H9 (cell line): ENCODE measurements at regions not wholly inside any gene's neighbourhood (a gene's known extent, or its start where the extent isn't known, plus 50 kb on each side); places are given as distances from the start of the nearest gene placed in this dataset.
A peak's percentile ranks its signal among the peaks of the same experiment; 100 is the strongest.

ENCODE experiments used
- DNase-seq: peaks from one replicate; pipeline ENCODE4 v3.0.0-alpha.2; 2017
- H2AFZ ChIP-seq: one replicate; pipeline ENCODE4 v1.6.1; 2013; ENCODE audit warnings: mild to moderate bottlenecking, low read length, control low read depth, moderate library complexity
- H2AK5ac ChIP-seq: 2 replicates; pipeline ENCODE4 v1.6.1; 2013; ENCODE audit warnings: low read length, control low read depth, mixed read lengths; ENCODE audit not compliant: insufficient read length
- H2BK120ac ChIP-seq: one replicate; pipeline ENCODE4 v1.6.1; 2013; ENCODE audit warnings: low read depth, mild to moderate bottlenecking, low read length, control low read depth, inconsistent platforms; ENCODE audit not compliant: poor library complexity, severe bottlenecking
- H2BK12ac ChIP-seq: 2 replicates; pipeline ENCODE4 v1.6.1; 2013; ENCODE audit warnings: low read length, control low read depth, mixed read lengths, low read depth; ENCODE audit not compliant: insufficient read length
- H2BK15ac ChIP-seq: 2 replicates; pipeline ENCODE4 v1.6.1; 2013; ENCODE audit warnings: low read depth, low read length, control low read depth
- H2BK20ac ChIP-seq: one replicate; pipeline ENCODE4 v1.6.1; 2013; ENCODE audit warnings: low read depth, mild to moderate bottlenecking, low read length, control low read depth, inconsistent platforms; ENCODE audit not compliant: poor library complexity, severe bottlenecking
- H2BK5ac ChIP-seq: 2 replicates; pipeline ENCODE4 v1.6.1; 2013; ENCODE audit warnings: low read length, control low read depth, mixed read lengths; ENCODE audit not compliant: insufficient read length
- H3K14ac ChIP-seq: 2 replicates; pipeline ENCODE4 v1.6.1; 2013; ENCODE audit warnings: low read length, control low read depth; ENCODE audit not compliant: insufficient read depth
- H3K18ac ChIP-seq: 2 replicates; pipeline ENCODE4 v1.6.1; 2013; ENCODE audit warnings: low read depth, mild to moderate bottlenecking, mixed read lengths, low read length, control low read depth; ENCODE audit not compliant: insufficient read length
- H3K23ac ChIP-seq: 2 replicates; pipeline ENCODE4 v1.6.1; 2013; ENCODE audit warnings: low read length, control low read depth, mixed read lengths, low read depth; ENCODE audit not compliant: insufficient read length
- H3K23me2 ChIP-seq: 2 replicates; pipeline ENCODE4 v1.6.1; 2013; ENCODE audit warnings: low read depth, mild to moderate bottlenecking, mixed read lengths, low read length, control low read depth; ENCODE audit not compliant: insufficient read length, poor library complexity, severe bottlenecking
- H3K27ac ChIP-seq: 2 replicates; pipeline ENCODE4 v1.5.1; 2013; ENCODE audit warnings: low read length, control low read depth, mixed read lengths, low read depth; ENCODE audit not compliant: insufficient read length
- H3K27me3 ChIP-seq: 2 replicates; pipeline ENCODE4 v1.6.1; 2013; ENCODE audit warnings: low read length, control low read depth, inconsistent platforms; ENCODE audit not compliant: insufficient read depth
- H3K4ac ChIP-seq: 2 replicates; pipeline ENCODE4 v1.6.1; 2013; ENCODE audit warnings: low read depth, mild to moderate bottlenecking, control low read depth, inconsistent platforms, low read length, moderate library complexity
- H3K4me1 ChIP-seq: 2 replicates; pipeline ENCODE4 v1.6.1; 2013; ENCODE audit warnings: low read length, control low read depth, inconsistent platforms; ENCODE audit not compliant: insufficient read depth
- H3K4me2 ChIP-seq: 2 replicates; pipeline ENCODE4 v1.6.1; 2013; ENCODE audit warnings: low read length, control low read depth, mixed read lengths; ENCODE audit not compliant: insufficient read length, insufficient read depth
- H3K56ac ChIP-seq: 2 replicates; pipeline ENCODE4 v1.6.1; 2013; ENCODE audit warnings: low read depth, mild to moderate bottlenecking, mixed read lengths, low read length, control low read depth; ENCODE audit not compliant: insufficient read length
- H3K79me1 ChIP-seq: 2 replicates; pipeline ENCODE4 v1.6.1; 2013; ENCODE audit warnings: low read depth, mild to moderate bottlenecking, moderate library complexity, low read length, control low read depth, inconsistent platforms; ENCODE audit not compliant: insufficient read depth, poor library complexity, severe bottlenecking
- H3K79me2 ChIP-seq: 2 replicates; pipeline ENCODE4 v1.6.1; 2013; ENCODE audit warnings: low read length, control low read depth, inconsistent platforms; ENCODE audit not compliant: insufficient read depth
- H3K9ac ChIP-seq: 2 replicates; pipeline ENCODE4 v1.6.1; 2013; ENCODE audit warnings: low read length, control low read depth, mixed read lengths; ENCODE audit not compliant: insufficient read length; ENCODE audit errors: extremely low read depth
- H3K9me3 ChIP-seq: one replicate; pipeline ENCODE4 v1.6.1; 2013; ENCODE audit warnings: low read depth, low read length, inconsistent platforms; ENCODE audit not compliant: control insufficient read depth
- H3T11ph ChIP-seq: one replicate; pipeline ENCODE4 v1.6.1; 2013; ENCODE audit warnings: mild to moderate bottlenecking, low read length, control low read depth, inconsistent platforms
- H4K20me1 ChIP-seq: one replicate; pipeline ENCODE4 v1.6.1; 2013; ENCODE audit not compliant: control insufficient read depth, insufficient read length, insufficient read depth
- H4K5ac ChIP-seq: 2 replicates; pipeline ENCODE4 v1.6.1; 2013; ENCODE audit warnings: low read depth, mild to moderate bottlenecking, mixed read lengths, low read length, control low read depth; ENCODE audit not compliant: insufficient read length
- H4K8ac ChIP-seq: replicated peaks from 2 replicates; pipeline ENCODE4 v1.6.1; 2013; ENCODE audit warnings: low read length, control low read depth, mixed read lengths, low read depth; ENCODE audit not compliant: insufficient read length
- H4K91ac ChIP-seq: 2 replicates; pipeline ENCODE4 v1.6.1; 2013; ENCODE audit warnings: low read depth, mild to moderate bottlenecking, moderate library complexity, mixed read lengths, low read length, control low read depth; ENCODE audit not compliant: insufficient read length
- H3K27ac Mint-ChIP-seq, 3 experiments: 2 replicates in 2 of 3; 3 replicates in 1 of 3; pipeline ENCODE4 v1.8.0; 2020 to 2021; ENCODE audit warnings: mixed read lengths in 3 of 3, mild to moderate bottlenecking in 1 of 3, moderate library complexity in 1 of 3
- H3K27me3 Mint-ChIP-seq: 2 replicates; pipeline ENCODE4 v1.8.0; 2021; ENCODE audit warnings: low read depth, mild to moderate bottlenecking, moderate library complexity, mixed read lengths
- H3K36me3 Mint-ChIP-seq, 3 experiments: 2 replicates in 2 of 3; 3 replicates in 1 of 3; pipeline ENCODE4 v1.8.0; 2020 to 2021; ENCODE audit warnings: low read depth in 3 of 3, mixed read lengths in 3 of 3; ENCODE audit not compliant: insufficient read depth in 1 of 3
- H3K4me1 Mint-ChIP-seq, 2 experiments: 2 replicates each; pipeline ENCODE4 v1.8.0; 2020; ENCODE audit warnings: mixed read lengths in 2 of 2
- H3K4me3 Mint-ChIP-seq, 2 experiments: 2 replicates in 1 of 2; 3 replicates in 1 of 2; pipeline ENCODE4 v1.8.0; 2020 to 2021; ENCODE audit warnings: mild to moderate bottlenecking in 2 of 2, mixed read lengths in 2 of 2, moderate library complexity in 1 of 2
- H3K9me3 Mint-ChIP-seq, 2 experiments: 2 replicates in 1 of 2; 3 replicates in 1 of 2; pipeline ENCODE4 v1.8.0; 2020; ENCODE audit warnings: mild to moderate bottlenecking in 2 of 2, mixed read lengths in 2 of 2, moderate library complexity in 1 of 2
- WGBS: extraction: QIAGEN DNeasy Blood & Tissue Kit; methylation state at CpG from one replicate; pipeline ENCODE4 v1.1.7; 2013; ENCODE audit warnings: missing lambda C conversion rate, low lambda C conversion rate, mixed read lengths; ENCODE audit not compliant: insufficient read length; ENCODE audit errors: extremely low coverage; 5-methylcytosine and 5-hydroxymethylcytosine counted together
- TF ChIP-seq, protein P1 (sequence below): fragments of 200-600 bp; sonication (generic); conservative IDR thresholded peaks from 3 replicates; pipeline ENCODE4 v1.8.0; 2021; ENCODE audit warnings: antibody characterized with exemption, mild to moderate bottlenecking

DNA sequence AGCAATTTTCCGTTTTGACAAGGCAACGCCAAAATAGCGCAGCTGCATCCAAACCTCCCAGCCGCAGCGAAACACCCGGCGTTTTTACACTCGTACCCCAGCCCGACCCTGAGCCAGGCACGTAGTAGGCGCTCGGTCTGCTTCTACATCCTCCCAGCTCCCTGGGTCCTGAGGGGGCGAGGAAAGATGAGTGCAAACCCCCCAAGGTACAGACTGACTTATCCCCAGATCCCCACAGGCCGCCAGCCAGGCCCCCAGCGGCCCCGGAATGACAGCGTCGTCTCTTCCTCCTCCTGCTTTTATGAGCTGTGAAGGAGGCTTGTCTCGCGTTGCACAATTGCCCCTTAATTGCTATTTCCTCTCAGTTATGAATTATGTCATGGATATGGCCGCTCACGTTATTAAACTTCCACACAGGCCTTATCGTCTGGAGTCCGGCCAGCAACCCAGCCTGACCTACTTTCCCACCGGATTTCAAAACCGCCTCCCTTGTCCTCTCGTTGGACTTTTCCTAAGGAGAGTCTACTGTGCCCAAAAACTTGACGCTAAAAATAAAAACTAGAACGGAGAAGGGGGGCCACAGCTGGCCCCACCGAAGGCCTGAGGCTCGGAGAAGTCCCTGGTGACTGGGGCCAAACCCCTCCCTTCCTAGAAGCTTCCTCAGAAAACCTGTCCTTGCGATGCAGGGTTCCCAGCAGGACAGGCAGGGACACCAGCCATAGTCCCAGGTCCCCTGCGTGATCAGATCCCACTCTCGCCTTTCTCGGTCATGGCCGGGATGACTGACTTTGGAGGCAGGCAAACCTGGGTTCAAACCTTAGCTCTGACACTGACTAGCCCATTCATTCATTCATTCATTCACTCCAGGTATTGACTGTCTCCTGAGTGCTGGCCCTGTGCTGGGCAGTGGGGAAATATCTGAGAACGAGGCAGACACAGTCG lies 130.9 kb upstream of the PTPN1 start:
- Histone ChIP-seq H3K23ac (no peak overlapping the region), H3T11ph (no peak overlapping the region), H3K14ac (no peak overlapping the region), H3K27me3 (no peaks in the 10 kb centered on the region), H4K5ac (no peak overlapping the region), H3K79me1 (no peaks in the 10 kb centered on the region), H3K23me2 (no peaks in the 10 kb centered on the region), H4K20me1 (no peaks in the 10 kb centered on the region), H2BK15ac (no peak overlapping the region), H4K8ac (no peak overlapping the region), H3K4me2 (no peak overlapping the region), H4K91ac (no peak overlapping the region), H3K56ac (no peak overlapping the region), H3K4me1 (no peaks in the 10 kb centered on the region), H3K79me2 (no peaks in the 10 kb centered on the region), H3K4ac (no peak overlapping the region), H2BK5ac (no peak overlapping the region), H2AK5ac (no peak overlapping the region), H2BK120ac (no peak overlapping the region), H3K18ac (no peak overlapping the region), H3K27ac (no peak overlapping the region), H2AFZ (no peak overlapping the region), H2BK12ac (no peak overlapping the region), H2BK20ac (no peak overlapping the region), H3K9ac (peak overlapping the region; percentile 4), H3K9me3 (no peaks in the 10 kb centered on the region)
- H3K4me3 Mint-ChIP-seq = no peak overlapping the region
- TF ChIP-seq, protein P1, sequence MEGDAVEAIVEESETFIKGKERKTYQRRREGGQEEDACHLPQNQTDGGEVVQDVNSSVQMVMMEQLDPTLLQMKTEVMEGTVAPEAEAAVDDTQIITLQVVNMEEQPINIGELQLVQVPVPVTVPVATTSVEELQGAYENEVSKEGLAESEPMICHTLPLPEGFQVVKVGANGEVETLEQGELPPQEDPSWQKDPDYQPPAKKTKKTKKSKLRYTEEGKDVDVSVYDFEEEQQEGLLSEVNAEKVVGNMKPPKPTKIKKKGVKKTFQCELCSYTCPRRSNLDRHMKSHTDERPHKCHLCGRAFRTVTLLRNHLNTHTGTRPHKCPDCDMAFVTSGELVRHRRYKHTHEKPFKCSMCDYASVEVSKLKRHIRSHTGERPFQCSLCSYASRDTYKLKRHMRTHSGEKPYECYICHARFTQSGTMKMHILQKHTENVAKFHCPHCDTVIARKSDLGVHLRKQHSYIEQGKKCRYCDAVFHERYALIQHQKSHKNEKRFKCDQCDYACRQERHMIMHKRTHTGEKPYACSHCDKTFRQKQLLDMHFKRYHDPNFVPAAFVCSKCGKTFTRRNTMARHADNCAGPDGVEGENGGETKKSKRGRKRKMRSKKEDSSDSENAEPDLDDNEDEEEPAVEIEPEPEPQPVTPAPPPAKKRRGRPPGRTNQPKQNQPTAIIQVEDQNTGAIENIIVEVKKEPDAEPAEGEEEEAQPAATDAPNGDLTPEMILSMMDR = no peak
- peaks cover 0 to 8% of the 10 kb centered on the region in 2 experiments; a peak in 1 of 4 replicates for H3K4me1 Mint-ChIP-seq
- no peaks in the 10 kb centered on the region for H3K9me3 Mint-ChIP-seq
- DNase-seq = no peak
- no peak overlapping the region; a peak in 1 of 7 replicates for H3K27ac Mint-ChIP-seq
- H3K36me3 Mint-ChIP-seq = no peaks in the 10 kb centered on the region
- H3K27me3 Mint-ChIP-seq = no peaks in the 10 kb centered on the region; the same call in 1 of the 2 replicates
- WGBS = no CpG with 5 or more reads among the region's 38 CpGs
